ENCODE measurements at regions not wholly inside any gene's neighbourhood (a gene's known extent, or its start where the extent isn't known, plus 50 kb on each side); places are given as distances from the start of the nearest gene placed in this dataset.
A peak's percentile ranks its signal among the peaks of the same experiment; 100 is the strongest.

DNA sequence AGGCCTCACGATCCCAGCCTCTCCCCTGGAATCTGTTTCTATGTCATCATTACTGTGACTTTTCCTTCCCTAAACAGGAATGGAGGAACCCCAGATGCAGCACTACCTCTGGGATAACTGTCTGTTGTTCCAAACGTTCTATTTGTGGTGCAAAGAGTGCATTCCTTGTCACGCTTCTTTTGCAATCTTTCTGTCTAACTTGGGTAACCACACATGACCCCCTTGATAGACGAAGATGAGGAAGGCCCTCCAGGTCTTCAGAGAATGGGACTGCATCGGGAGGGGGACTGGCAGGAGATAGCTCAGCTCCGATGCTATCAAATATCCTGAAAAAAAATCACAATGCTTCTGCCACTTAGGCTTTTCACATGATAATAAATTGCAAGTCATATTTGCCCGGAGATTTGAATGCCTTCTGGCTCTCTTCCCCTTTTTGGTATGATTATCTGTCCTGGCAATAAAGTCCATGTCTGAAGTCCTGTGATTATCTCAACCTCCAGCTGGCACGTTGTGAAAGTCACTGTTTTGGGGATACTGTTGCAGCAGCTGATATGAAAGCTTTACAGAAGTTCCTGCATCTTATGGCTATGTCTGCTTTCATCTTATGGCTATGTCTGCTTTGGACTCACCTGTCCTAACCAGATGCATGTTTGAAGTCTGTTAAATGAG, 148.7 kb upstream of the LMO4 start:
- no peak overlapping the region for H3K4me2 ChIP-seq
- no peaks in the 10 kb centered on the region for H3K27me3 ChIP-seq (ENCODE audit: insufficient read depth, low read depth)
- ChIA-PET POLR2A (ENCODE audit: unreplicated experiment) (no interaction called here), CTCF (no interaction called here)
- no peak overlapping the region for H3K4me3 ChIP-seq
- no peaks in the 10 kb centered on the region for H3K79me2 ChIP-seq (ENCODE audit: low read depth)
- no TSS peak for BruUV-seq (replicated peaks)
- H3K9me3 ChIP-seq (ENCODE audit: insufficient read depth, low read depth) = 0 out of 2 replicates have a peak, but pooled peaks cover 3% of the 10 kb centered on the region
- peaks cover 14% of the 10 kb centered on the region for H3K4me1 ChIP-seq (replicated peaks; ENCODE audit: insufficient read depth)
- intact Hi-C loops (cut with micrococcal nuclease; ENCODE audit: unreplicated experiment) = no loop called here
- H3K36me3 ChIP-seq (ENCODE audit: low read depth) = no peaks in the 10 kb centered on the region
- TF ChIP-seq CTCF (conservative IDR thresholded peaks at IDR 0.05) (no peak), EZH2 (IDR thresholded peaks at IDR 0.05; ENCODE audit: low read depth) (no peak)
- no peak overlapping the region for H3K27ac ChIP-seq
- DNase-seq = no peak
- H3F3A ChIP-seq (ENCODE audit: insufficient read depth, low read depth) = no peaks in the 10 kb centered on the region
- no peak overlapping the region for H2AFZ ChIP-seq
- no peaks in the 10 kb centered on the region for H3K9me2 ChIP-seq (ENCODE audit: insufficient read depth)
- no peaks in the 10 kb centered on the region for H4K20me1 ChIP-seq (ENCODE audit: insufficient read depth)

GRCh38 chr1:87180682-87181081, 148.0 kb upstream of the LMO4 start:
- Histone ChIP-seq H3K9me2 (ENCODE audit: insufficient read depth) (no peaks in the 10 kb centered on the region), H3K36me3 (ENCODE audit: low read depth) (no peaks in the 10 kb centered on the region), H3K4me3 (no peak overlapping the region), H2AFZ (no peak overlapping the region), H3K27ac (no peak overlapping the region), H3K27me3 (ENCODE audit: insufficient read depth, low read depth) (no peaks in the 10 kb centered on the region), H3K4me1 (replicated peaks; ENCODE audit: insufficient read depth) (peaks cover 14% of the 10 kb centered on the region), H4K20me1 (ENCODE audit: insufficient read depth) (no peaks in the 10 kb centered on the region), H3K9me3 (ENCODE audit: insufficient read depth, low read depth) (peaks cover 3% of the 10 kb centered on the region; the same call in 1 of the 2 replicates), H3F3A (ENCODE audit: insufficient read depth, low read depth) (no peaks in the 10 kb centered on the region), H3K79me2 (ENCODE audit: low read depth) (no peaks in the 10 kb centered on the region), H3K4me2 (no peak overlapping the region)
- ChIA-PET POLR2A (ENCODE audit: unreplicated experiment) (no interaction called here), CTCF (interaction anchor here (0.5 kb wide), 1 partner anchor 686 kb away, joined by 3 read pairs; no protein-coding TSS in a partner anchor)
- TF ChIP-seq EZH2 (IDR thresholded peaks at IDR 0.05; ENCODE audit: low read depth) (no peak), CTCF (conservative IDR thresholded peaks at IDR 0.05) (no peak)
- DNase-seq = no peak
- BruUV-seq (replicated peaks) = no TSS peak
- intact Hi-C loops (cut with micrococcal nuclease; ENCODE audit: unreplicated experiment) = no loop called here

DNA sequence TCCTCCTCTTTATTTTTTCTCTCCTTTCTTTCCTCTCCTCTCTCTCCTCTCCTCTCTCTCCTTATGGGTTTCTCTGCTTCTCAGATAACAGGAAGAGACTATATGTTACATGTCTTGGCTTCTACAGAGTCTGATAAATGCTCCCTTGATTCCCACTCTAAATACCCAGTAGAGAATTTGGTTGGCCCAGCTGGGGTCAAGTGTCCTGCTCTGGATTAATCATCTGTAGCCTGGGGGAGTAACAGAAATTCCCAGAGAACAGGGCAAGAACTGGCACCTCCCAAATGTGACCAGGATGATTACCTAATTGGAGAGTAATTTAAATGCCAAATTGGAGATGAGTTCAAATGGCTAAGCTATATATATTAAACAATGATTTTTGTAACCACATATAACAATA, 146.1 kb upstream of the LMO4 start:
- intact Hi-C loops (cut with micrococcal nuclease; ENCODE audit: unreplicated experiment) = no loop called here
- peak in 1 of 2 experiments; percentile 57 for DNase-seq

More for the DNA sequence above, 146.1 kb upstream of the LMO4 start:
- H3K27ac ChIP-seq = no peak overlapping the region
- 0 out of 2 replicates have a peak overlapping the region, but pooled peaks have one; percentile 2 for H3K4me2 ChIP-seq
- no peaks in the 10 kb centered on the region for H4K20me1 ChIP-seq (ENCODE audit: insufficient read depth)
- ChIA-PET CTCF (no interaction called here), POLR2A (ENCODE audit: unreplicated experiment) (no interaction called here)
- H3F3A ChIP-seq (ENCODE audit: insufficient read depth, low read depth) = no peaks in the 10 kb centered on the region
- no peaks in the 10 kb centered on the region; the same call in 1 of the 2 replicates for H3K9me3 ChIP-seq (ENCODE audit: insufficient read depth, low read depth)
- no peaks in the 10 kb centered on the region for H3K79me2 ChIP-seq (ENCODE audit: low read depth)
- BruUV-seq (replicated peaks) = no TSS peak
- H2AFZ ChIP-seq = no peak overlapping the region
- no peak overlapping the region for H3K4me3 ChIP-seq
- TF ChIP-seq EZH2 (IDR thresholded peaks at IDR 0.05; ENCODE audit: low read depth) (no peak), CTCF (conservative IDR thresholded peaks at IDR 0.05) (no peak)
- H3K36me3 ChIP-seq (ENCODE audit: low read depth) = no peaks in the 10 kb centered on the region
- no peaks in the 10 kb centered on the region for H3K27me3 ChIP-seq (ENCODE audit: insufficient read depth, low read depth)
- H3K9me2 ChIP-seq (ENCODE audit: insufficient read depth) = no peaks in the 10 kb centered on the region
- peaks cover 14% of the 10 kb centered on the region for H3K4me1 ChIP-seq (replicated peaks; ENCODE audit: insufficient read depth)
